GM12891 (cell line): ENCODE measurements at regions not wholly inside any gene's neighbourhood (a gene's known extent, or its start where the extent isn't known, plus 50 kb on each side); places are given as distances from the start of the nearest gene placed in this dataset.

ENCODE experiments used
- DNase-seq: peaks from one replicate; pipeline ENCODE4 v3.0.0; 2011; ENCODE audit warnings: low spot score; ENCODE audit not compliant: insufficient read length
- FAIRE-seq: peaks from 2 replicates; lab custom pipeline; 2011; peaks lifted over from hg19 to GRCh38; lab: Jason Lieb, UNC
- PAX5 ChIP-seq: IDR thresholded peaks from 2 replicates; pipeline ENCODE4 v1.6.1; 2011; ENCODE audit warnings: low read length, moderate library complexity, mild to moderate bottlenecking; ENCODE audit not compliant: insufficient read depth, severe bottlenecking
- POLR2A ChIP-seq: IDR thresholded peaks from 2 replicates; pipeline ENCODE4 v1.6.1; 2011; ENCODE audit warnings: low read depth, low read length, control low read depth
- POLR2AphosphoS5 ChIP-seq: IDR thresholded peaks from 2 replicates; pipeline ENCODE4 v1.6.1; 2011; ENCODE audit warnings: low read depth, low read length, control low read depth
- POU2F2 ChIP-seq: IDR thresholded peaks from 2 replicates; pipeline ENCODE4 v1.6.1; 2011; ENCODE audit warnings: low read depth, mild to moderate bottlenecking, control low read depth, low read length, moderate library complexity
- SPI1 ChIP-seq: IDR thresholded peaks from 2 replicates; pipeline ENCODE4 v1.6.1; 2011; ENCODE audit warnings: low read depth, low read length, control low read depth
- TAF1 ChIP-seq: IDR thresholded peaks from 2 replicates; pipeline ENCODE4 v1.6.1; 2011; ENCODE audit warnings: low read depth, low read length, control low read depth

GRCh38 chr22:23387827-23388516 is 192.1 kb downstream of the IGLL1 start:
- FAIRE-seq (no peak), DNase-seq (no peak)

GRCh38 chr22:23386822-23387580 is 193.1 kb downstream of the IGLL1 start:
- DNase-seq (no peak), FAIRE-seq (no peak)
- TF ChIP-seq PAX5 (no peak), POLR2AphosphoS5 (no peak), POU2F2 (no peak), TAF1 (no peak)

More at GRCh38 chr22:23387827-23388516, 192.1 kb downstream of the IGLL1 start:
- TF ChIP-seq POU2F2 (no peak), POLR2A (no peak), SPI1 (no peak), PAX5 (no peak), TAF1 (no peak)

- TF ChIP-seq PAX5 (no peak), POLR2AphosphoS5 (no peak), SPI1 (no peak), TAF1 (no peak), POLR2A (no peak), POU2F2 (no peak)
- FAIRE-seq (peak; percentile 96), DNase-seq (peak; percentile 98)
Observed at GRCh38 chr22:23385678-23386631, 194.1 kb downstream of the IGLL1 start.

- TF ChIP-seq POLR2AphosphoS5 (no peak), TAF1 (no peak), PAX5 (no peak), SPI1 (no peak), POU2F2 (no peak), POLR2A (no peak)
- DNase-seq (no peak), FAIRE-seq (no peak)
Observed at GRCh38 chr22:23384923-23385677, 195.0 kb downstream of the IGLL1 start.

GRCh38 chr22:23384431-23384830 is 195.7 kb downstream of the IGLL1 start:
- no peak for DNase-seq
- FAIRE-seq, result no peak
- TF ChIP-seq TAF1, result no peak
- no peak for TF ChIP-seq POLR2A
- TF ChIP-seq POU2F2, result no peak
- no peak for TF ChIP-seq SPI1
- no peak for TF ChIP-seq PAX5
- TF ChIP-seq POLR2AphosphoS5, result no peak

GRCh38 chr22:23383491-23384361 is 196.4 kb downstream of the IGLL1 start:
- no peak for TF ChIP-seq TAF1
- TF ChIP-seq POU2F2, result no peak
- no peak for FAIRE-seq

GRCh38 chr22:23382428-23383218 is 197.5 kb downstream of the IGLL1 start:
- TF ChIP-seq TAF1, result no peak
- TF ChIP-seq PAX5, result no peak
- TF ChIP-seq SPI1, result no peak
- no peak for TF ChIP-seq POLR2A
- TF ChIP-seq POU2F2, result no peak
- no peak for TF ChIP-seq POLR2AphosphoS5
- DNase-seq, result no peak
- FAIRE-seq, result no peak

More at GRCh38 chr22:23383491-23384361, 196.4 kb downstream of the IGLL1 start:
- no peak for DNase-seq
